ENCODE measurements at regions not wholly inside any gene's neighbourhood (a gene's known extent, or its start where the extent isn't known, plus 50 kb on each side); places are given as distances from the start of the nearest gene placed in this dataset.

- no peak for TF ChIP-seq TAF1 (IDR thresholded peaks at IDR 0.05; ENCODE audit: borderline replicate concordance, insufficient read depth, low read length)
Observed at GRCh38 chr18:72342933-72343332, 201.2 kb downstream of the CBLN2 start.

GRCh38 chr18:72339976-72340375 is 204.2 kb downstream of the CBLN2 start:
- TF ChIP-seq REST (IDR thresholded peaks at IDR 0.05; ENCODE audit: insufficient read depth in 1 of 2, low read depth in 2 of 2, low read length in 2 of 2) (no peak), SIN3A (IDR thresholded peaks at IDR 0.05; ENCODE audit: borderline replicate concordance, insufficient read depth, low read length) (no peak), FOXP2 (optimal IDR thresholded peaks at IDR 0.05; ENCODE audit: borderline replicate concordance, extremely low read depth, extremely low read length, insufficient read depth) (no peak), POLR2AphosphoS5 (IDR thresholded peaks at IDR 0.05; ENCODE audit: low read depth, low read length) (no peak), TAF1 (IDR thresholded peaks at IDR 0.05; ENCODE audit: borderline replicate concordance, insufficient read depth, low read length) (no peak)

DNA sequence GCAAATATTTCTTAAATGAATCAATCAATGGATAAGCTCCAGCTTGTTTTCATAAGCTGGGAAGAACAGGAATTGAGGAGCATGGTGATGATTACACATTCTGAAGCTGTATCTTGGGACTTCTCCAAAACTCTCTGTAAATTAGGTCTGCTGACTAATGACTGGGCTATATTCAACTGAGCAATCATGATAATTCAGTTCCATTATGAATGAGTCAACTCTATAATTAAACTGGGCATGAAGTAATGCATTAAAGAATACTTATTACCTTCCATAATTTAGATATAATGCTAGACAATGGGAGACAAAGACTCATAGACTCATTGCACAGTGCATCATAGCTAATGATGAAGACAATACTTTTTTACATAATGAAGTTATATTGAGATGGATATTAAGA is 207.4 kb downstream of the CBLN2 start:
- TF ChIP-seq TAF1 (IDR thresholded peaks at IDR 0.05; ENCODE audit: borderline replicate concordance, insufficient read depth, low read length) (no peak), REST (IDR thresholded peaks at IDR 0.05; ENCODE audit: insufficient read depth in 1 of 2, low read depth in 2 of 2, low read length in 2 of 2) (no peak), SIN3A (IDR thresholded peaks at IDR 0.05; ENCODE audit: borderline replicate concordance, insufficient read depth, low read length) (no peak), POLR2AphosphoS5 (IDR thresholded peaks at IDR 0.05; ENCODE audit: low read depth, low read length) (no peak), FOXP2 (optimal IDR thresholded peaks at IDR 0.05; ENCODE audit: borderline replicate concordance, extremely low read depth, extremely low read length, insufficient read depth) (no peak)

DNA sequence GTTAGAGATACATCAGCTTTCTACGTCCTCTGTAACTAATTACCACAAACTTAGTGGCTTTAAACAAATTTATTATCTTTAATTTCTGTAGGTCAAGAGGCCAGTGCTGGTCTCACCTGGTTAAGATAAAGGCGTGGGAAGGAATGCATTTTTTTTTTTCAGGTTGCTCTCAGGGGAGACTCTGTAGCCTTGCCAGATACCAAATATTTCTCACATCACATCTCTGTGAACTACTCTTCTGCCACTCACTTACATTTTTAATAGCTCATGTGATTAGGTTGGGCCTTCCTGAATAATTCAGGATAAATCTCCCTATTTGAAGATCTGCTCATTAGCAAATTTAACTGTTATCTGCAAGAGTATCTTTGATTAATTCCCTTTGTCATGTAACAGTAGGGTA is 214.6 kb downstream of the CBLN2 start:
- no peak for TF ChIP-seq POLR2AphosphoS5 (IDR thresholded peaks at IDR 0.05; ENCODE audit: low read depth, low read length)
- TF ChIP-seq SIN3A (IDR thresholded peaks at IDR 0.05; ENCODE audit: borderline replicate concordance, insufficient read depth, low read length) = no peak
- TF ChIP-seq REST (IDR thresholded peaks at IDR 0.05; ENCODE audit: insufficient read depth in 1 of 2, low read depth in 2 of 2, low read length in 2 of 2) = no peak
- TF ChIP-seq TAF1 (IDR thresholded peaks at IDR 0.05; ENCODE audit: borderline replicate concordance, insufficient read depth, low read length) = no peak
- no peak for TF ChIP-seq FOXP2 (optimal IDR thresholded peaks at IDR 0.05; ENCODE audit: borderline replicate concordance, extremely low read depth, extremely low read length, insufficient read depth)

GRCh38 chr18:72325307-72325706 is 218.8 kb downstream of the CBLN2 start:
- TF ChIP-seq REST (IDR thresholded peaks at IDR 0.05; ENCODE audit: insufficient read depth in 1 of 2, low read depth in 2 of 2, low read length in 2 of 2) (no peak), FOXP2 (optimal IDR thresholded peaks at IDR 0.05; ENCODE audit: borderline replicate concordance, extremely low read depth, extremely low read length, insufficient read depth) (no peak)

Data from PFSK-1 (cell line).